ENCODE measurements at regions not wholly inside any gene's neighbourhood (a gene's known extent, or its start where the extent isn't known, plus 50 kb on each side); places are given as distances from the start of the nearest gene placed in this dataset.

DNA sequence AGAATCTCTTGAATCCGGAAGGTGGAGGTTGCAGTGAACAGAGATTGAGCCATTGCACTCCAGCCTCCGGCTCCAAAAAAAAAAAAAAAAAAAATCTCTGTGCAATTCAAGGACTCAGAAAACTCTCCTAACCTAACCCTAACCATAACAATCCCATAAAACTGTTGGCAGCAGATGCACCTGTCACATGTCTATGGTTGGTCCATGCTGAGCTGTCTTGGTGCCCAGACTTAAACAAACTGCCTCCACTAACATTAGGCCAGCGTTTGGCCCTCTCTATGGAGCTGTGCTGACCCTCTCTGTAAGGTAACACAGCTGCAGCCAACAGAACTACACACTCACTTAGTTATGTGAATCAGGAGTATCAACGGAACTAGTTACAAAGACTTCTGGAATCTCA is 132.5 kb upstream of the PTER start:
- POLR2A ChIA-PET = no interaction called here
- Histone ChIP-seq H3K36me3 (ENCODE audit: control insufficient read depth, insufficient read depth, low read length) (no peaks in the 10 kb centered on the region), H3K27me3 (ENCODE audit: control insufficient read depth, insufficient read depth, low read length) (no peaks in the 10 kb centered on the region), H3K4me3 (ENCODE audit: low read depth, low read length) (no peak overlapping the region)
- TF ChIP-seq, protein P1, sequence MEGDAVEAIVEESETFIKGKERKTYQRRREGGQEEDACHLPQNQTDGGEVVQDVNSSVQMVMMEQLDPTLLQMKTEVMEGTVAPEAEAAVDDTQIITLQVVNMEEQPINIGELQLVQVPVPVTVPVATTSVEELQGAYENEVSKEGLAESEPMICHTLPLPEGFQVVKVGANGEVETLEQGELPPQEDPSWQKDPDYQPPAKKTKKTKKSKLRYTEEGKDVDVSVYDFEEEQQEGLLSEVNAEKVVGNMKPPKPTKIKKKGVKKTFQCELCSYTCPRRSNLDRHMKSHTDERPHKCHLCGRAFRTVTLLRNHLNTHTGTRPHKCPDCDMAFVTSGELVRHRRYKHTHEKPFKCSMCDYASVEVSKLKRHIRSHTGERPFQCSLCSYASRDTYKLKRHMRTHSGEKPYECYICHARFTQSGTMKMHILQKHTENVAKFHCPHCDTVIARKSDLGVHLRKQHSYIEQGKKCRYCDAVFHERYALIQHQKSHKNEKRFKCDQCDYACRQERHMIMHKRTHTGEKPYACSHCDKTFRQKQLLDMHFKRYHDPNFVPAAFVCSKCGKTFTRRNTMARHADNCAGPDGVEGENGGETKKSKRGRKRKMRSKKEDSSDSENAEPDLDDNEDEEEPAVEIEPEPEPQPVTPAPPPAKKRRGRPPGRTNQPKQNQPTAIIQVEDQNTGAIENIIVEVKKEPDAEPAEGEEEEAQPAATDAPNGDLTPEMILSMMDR (IDR thresholded peaks at IDR 0.05; ENCODE audit: insufficient read depth, low read depth, low read length) = no peak
- DNase-seq (ENCODE audit: low read depth) = no peak
- CTCF ChIA-PET = no interaction called here

DNA sequence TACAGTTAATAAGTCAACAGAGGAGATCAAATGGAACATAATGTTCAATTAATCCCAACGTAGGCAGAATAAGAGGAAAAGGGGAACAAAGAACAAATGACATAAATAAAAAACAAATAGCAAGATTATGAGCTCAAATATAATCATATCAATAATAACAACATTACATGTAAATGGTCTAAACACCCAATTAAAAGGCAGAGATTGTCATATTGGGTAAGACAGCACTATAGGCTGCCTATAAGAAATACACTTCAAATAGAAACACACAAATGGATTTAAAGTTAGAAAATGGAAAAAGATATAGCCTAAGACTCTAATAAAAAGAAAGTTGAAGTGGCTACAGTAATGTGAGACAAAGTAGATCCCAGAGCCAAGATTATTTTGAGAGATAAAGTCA is 126.4 kb upstream of the PTER start:
- ChIA-PET CTCF (no interaction called here), POLR2A (no interaction called here)
- TF ChIP-seq, protein P1 (IDR thresholded peaks at IDR 0.05; ENCODE audit: insufficient read depth, low read depth, low read length) = no peak
- DNase-seq (ENCODE audit: low read depth) = no peak
- H3K27me3 ChIP-seq (ENCODE audit: control insufficient read depth, insufficient read depth, low read length) = no peaks in the 10 kb centered on the region
- no peaks in the 10 kb centered on the region for H3K36me3 ChIP-seq (ENCODE audit: control insufficient read depth, insufficient read depth, low read length)
- H3K4me3 ChIP-seq (ENCODE audit: low read depth, low read length) = no peak overlapping the region

DNA sequence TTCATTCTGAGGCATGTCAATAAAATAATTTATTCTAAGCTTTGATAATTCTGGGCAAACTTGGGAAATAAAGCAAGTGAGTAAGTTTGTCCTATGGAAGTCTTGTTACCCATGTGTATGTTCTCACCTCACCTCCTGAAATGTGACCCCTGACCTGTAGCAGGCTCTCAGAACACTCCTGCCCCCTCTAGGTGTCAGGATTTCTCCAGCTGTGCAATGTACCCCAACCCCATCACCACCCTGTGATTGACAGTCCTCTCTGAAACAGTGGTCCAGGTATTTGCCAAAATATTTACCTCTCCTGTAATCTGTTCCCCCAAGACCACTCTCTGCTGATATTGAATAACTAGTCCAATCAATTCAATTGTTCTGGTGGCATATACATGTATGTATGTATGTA is 122.6 kb upstream of the PTER start:
- ChIA-PET CTCF (no interaction called here), POLR2A (no interaction called here)
- no peak overlapping the region for H3K4me3 ChIP-seq (ENCODE audit: low read depth, low read length)
- DNase-seq (ENCODE audit: low read depth) = no peak
- H3K27me3 ChIP-seq (ENCODE audit: control insufficient read depth, insufficient read depth, low read length) = no peaks in the 10 kb centered on the region
- TF ChIP-seq, protein P1 (IDR thresholded peaks at IDR 0.05; ENCODE audit: insufficient read depth, low read depth, low read length) = no peak
- H3K36me3 ChIP-seq (ENCODE audit: control insufficient read depth, insufficient read depth, low read length) = no peaks in the 10 kb centered on the region

DNA sequence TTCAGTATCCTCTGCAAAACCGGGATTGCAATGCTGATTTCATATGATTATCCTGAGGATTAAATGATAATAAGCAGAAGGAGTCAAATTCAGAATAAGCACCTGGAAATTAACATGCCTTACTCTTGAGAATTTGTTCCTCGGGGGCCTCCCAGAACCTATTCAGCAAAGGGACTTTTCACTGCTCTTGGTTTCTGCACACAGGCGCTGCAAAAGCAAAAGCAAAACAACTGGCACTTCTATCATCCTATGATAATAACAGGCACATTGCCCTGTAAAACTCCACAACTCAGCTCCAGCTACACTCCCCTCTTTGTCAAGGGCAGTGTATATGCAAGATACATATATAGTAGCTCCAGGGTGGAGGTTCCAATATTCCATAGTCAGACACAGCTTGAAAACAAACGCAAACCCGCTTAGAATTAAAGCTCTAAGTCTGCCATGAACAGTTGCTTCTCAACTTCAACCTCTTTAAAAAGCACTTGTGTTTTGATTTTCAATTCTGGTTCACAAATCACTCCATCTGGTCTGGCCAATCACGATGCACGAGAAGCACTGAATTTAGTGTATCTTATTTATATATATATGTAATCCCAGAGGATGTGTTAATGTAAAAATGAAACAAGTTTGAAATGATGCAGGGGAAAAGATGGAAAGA is 119.9 kb upstream of the PTER start:
- ChIA-PET POLR2A (no interaction called here), CTCF (no interaction called here)

DNA sequence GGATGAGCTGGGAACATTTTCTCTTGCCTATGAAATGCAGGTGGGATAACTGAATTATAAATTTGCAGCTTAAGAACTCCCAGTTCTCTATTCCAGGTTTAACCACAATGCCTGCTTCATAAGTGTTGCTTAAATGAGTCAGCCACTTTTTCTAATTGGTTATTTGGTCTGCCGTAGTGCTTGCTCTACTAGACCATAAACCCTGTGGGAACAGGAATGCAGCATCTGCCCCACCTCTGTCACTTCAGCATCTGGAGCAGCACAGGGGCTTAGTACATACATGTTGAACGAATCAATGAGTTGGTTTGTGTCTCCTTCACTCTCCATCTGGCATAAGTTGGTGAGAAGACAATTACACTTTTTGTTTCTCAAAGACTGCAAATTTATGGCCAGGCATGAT is 95.2 kb upstream of the PTER start:
- Histone ChIP-seq H3K27me3 (ENCODE audit: control insufficient read depth, insufficient read depth, low read length) (no peaks in the 10 kb centered on the region), H3K36me3 (ENCODE audit: control insufficient read depth, insufficient read depth, low read length) (no peaks in the 10 kb centered on the region), H3K4me3 (ENCODE audit: low read depth, low read length) (no peak overlapping the region)
- CTCF ChIA-PET = interaction anchor here (0.6 kb wide), 1 partner anchor 145 kb away, joined by 3 read pairs; no protein-coding TSS in a partner anchor
- DNase-seq (ENCODE audit: low read depth) = no peak
- POLR2A ChIA-PET = no interaction called here
- TF ChIP-seq, protein P1 (IDR thresholded peaks at IDR 0.05; ENCODE audit: insufficient read depth, low read depth, low read length) = no peak

More for the DNA sequence above, 119.9 kb upstream of the PTER start:
- DNase-seq (ENCODE audit: low read depth) = no peak
- TF ChIP-seq, protein P1 (IDR thresholded peaks at IDR 0.05; ENCODE audit: insufficient read depth, low read depth, low read length) = no peak
- Histone ChIP-seq H3K36me3 (ENCODE audit: control insufficient read depth, insufficient read depth, low read length) (no peaks in the 10 kb centered on the region), H3K4me3 (ENCODE audit: low read depth, low read length) (no peak overlapping the region), H3K27me3 (ENCODE audit: control insufficient read depth, insufficient read depth, low read length) (no peaks in the 10 kb centered on the region)
